Neural cell (in vitro differentiated cells): ENCODE measurements at regions not wholly inside any gene's neighbourhood (a gene's known extent, or its start where the extent isn't known, plus 50 kb on each side); places are given as distances from the start of the nearest gene placed in this dataset.

ENCODE experiments used
- H2AFZ ChIP-seq: fragments of 200-600, 300-800 bp; sonication (generic), shearing (Covaris generic); 2 replicates; pipeline ENCODE4 v1.6.0; 2014; ENCODE audit warnings: low read depth, mild to moderate bottlenecking, antibody characterized with exemption, low read length, moderate library complexity
- H3F3A ChIP-seq: fragments of 200-600 bp; shearing (Covaris generic); 2 replicates; pipeline ENCODE4 v1.6.1; 2016; ENCODE audit warnings: mild to moderate bottlenecking, moderate library complexity, mixed read lengths, antibody characterized with exemption, low read length; ENCODE audit not compliant: insufficient read depth, poor library complexity, severe bottlenecking
- H3K27ac ChIP-seq: fragments of 200-600, 300-800 bp; sonication (generic), shearing (Covaris generic); 2 replicates; pipeline ENCODE4 v1.5.1; 2014; ENCODE audit warnings: mild to moderate bottlenecking, low read length, moderate library complexity
- H3K27me3 ChIP-seq: fragments of 300-800, 200-600 bp; sonication (generic), shearing (Covaris generic); 2 replicates; pipeline ENCODE4 v1.6.0; 2014; ENCODE audit warnings: mild to moderate bottlenecking, low read depth, low read length, moderate library complexity; ENCODE audit not compliant: insufficient read depth
- H3K36me3 ChIP-seq: fragments of 300-800, 200-600 bp; sonication (generic), shearing (Covaris generic); 2 replicates; pipeline ENCODE4 v1.5.1; 2014; ENCODE audit warnings: mild to moderate bottlenecking, antibody characterized with exemption, low read length, moderate library complexity; ENCODE audit not compliant: insufficient read depth
- H3K4me2 ChIP-seq: fragments of 300-800, 200-600 bp; sonication (generic), shearing (Covaris generic); 2 replicates; pipeline ENCODE4 v1.6.0; 2014; ENCODE audit warnings: mild to moderate bottlenecking, low read length
- H3K4me3 ChIP-seq: fragments of 300-800, 200-600 bp; sonication (generic), shearing (Covaris generic); 2 replicates; pipeline ENCODE4 v1.5.1; 2014; ENCODE audit warnings: mild to moderate bottlenecking, low read length, moderate library complexity
- H3K79me2 ChIP-seq: fragments of 200-600 bp; shearing (Covaris generic); replicated peaks from 2 replicates; pipeline ENCODE4 v1.6.0; 2014; ENCODE audit warnings: mild to moderate bottlenecking, low read length, moderate library complexity; ENCODE audit not compliant: insufficient read depth
- H3K9ac ChIP-seq: fragments of 300-800, 200-600 bp; sonication (generic), shearing (Covaris generic); 2 replicates; pipeline ENCODE4 v1.6.1; 2016; ENCODE audit warnings: mild to moderate bottlenecking, low read length, mixed read lengths
- H3K9me2 ChIP-seq: fragments of 200-600 bp; shearing (Covaris generic); 2 replicates; pipeline ENCODE4 v1.6.1; 2016; ENCODE audit warnings: mild to moderate bottlenecking, low read length, mixed read lengths; ENCODE audit not compliant: insufficient read depth
- H3K9me3 ChIP-seq: fragments of 200-600, 300-800 bp; sonication (generic), shearing (Covaris generic); 2 replicates; pipeline ENCODE4 v1.6.1; 2016; ENCODE audit warnings: mild to moderate bottlenecking, mixed run types, low read length, moderate library complexity, mixed read lengths
- H4K20me1 ChIP-seq: fragments of 200-600 bp; shearing (Covaris generic); 2 replicates; pipeline ENCODE4 v1.6.1; 2016; ENCODE audit warnings: mild to moderate bottlenecking, mixed run types; ENCODE audit not compliant: insufficient read depth
- CTCF ChIP-seq: fragments of 450-650 bp; IDR thresholded peaks from 2 replicates; pipeline ENCODE4 v1.5.1; 2014; ENCODE audit warnings: antibody characterized with exemption, mild to moderate bottlenecking, moderate library complexity; ENCODE audit not compliant: poor library complexity, severe bottlenecking
- EP300 ChIP-seq: fragments of 450-650 bp; conservative IDR thresholded peaks from 2 replicates; pipeline ENCODE4 v1.6.1; 2014; ENCODE audit warnings: antibody characterized with exemption, mild to moderate bottlenecking, moderate library complexity; ENCODE audit not compliant: poor library complexity, severe bottlenecking
- EZH2 ChIP-seq: fragments of 200-600, 300-800 bp; shearing (Covaris generic), sonication (generic); IDR thresholded peaks from 2 replicates; pipeline ENCODE4 v1.6.1; 2014; ENCODE audit warnings: antibody characterized with exemption, low read length, borderline replicate concordance, mild to moderate bottlenecking; ENCODE audit not compliant: insufficient read depth, poor library complexity, severe bottlenecking
- MXI1 ChIP-seq: fragments of 450-650 bp; conservative IDR thresholded peaks from 2 replicates; pipeline ENCODE4 v1.6.1; 2014; ENCODE audit warnings: antibody characterized with exemption, mild to moderate bottlenecking; ENCODE audit not compliant: poor library complexity, severe bottlenecking
- POLR2AphosphoS5 ChIP-seq: IDR thresholded peaks from 2 replicates; pipeline ENCODE4 v1.6.1; 2012
- RAD21 ChIP-seq: fragments of 450-650 bp; conservative IDR thresholded peaks from 2 replicates; pipeline ENCODE4 v1.6.1; 2014; ENCODE audit warnings: antibody characterized with exemption, mild to moderate bottlenecking, moderate library complexity
- REST ChIP-seq: IDR thresholded peaks from 2 replicates; pipeline ENCODE4 v1.6.1; 2012; ENCODE audit warnings: borderline replicate concordance
- SMC3 ChIP-seq: fragments of 450-650 bp; conservative IDR thresholded peaks from 2 replicates; pipeline ENCODE4 v1.6.1; 2014; ENCODE audit warnings: antibody characterized with exemption, mild to moderate bottlenecking, moderate library complexity; ENCODE audit not compliant: poor library complexity
- TAF1 ChIP-seq: IDR thresholded peaks from 2 replicates; pipeline ENCODE4 v1.6.1; 2012; ENCODE audit warnings: low read depth

DNA sequence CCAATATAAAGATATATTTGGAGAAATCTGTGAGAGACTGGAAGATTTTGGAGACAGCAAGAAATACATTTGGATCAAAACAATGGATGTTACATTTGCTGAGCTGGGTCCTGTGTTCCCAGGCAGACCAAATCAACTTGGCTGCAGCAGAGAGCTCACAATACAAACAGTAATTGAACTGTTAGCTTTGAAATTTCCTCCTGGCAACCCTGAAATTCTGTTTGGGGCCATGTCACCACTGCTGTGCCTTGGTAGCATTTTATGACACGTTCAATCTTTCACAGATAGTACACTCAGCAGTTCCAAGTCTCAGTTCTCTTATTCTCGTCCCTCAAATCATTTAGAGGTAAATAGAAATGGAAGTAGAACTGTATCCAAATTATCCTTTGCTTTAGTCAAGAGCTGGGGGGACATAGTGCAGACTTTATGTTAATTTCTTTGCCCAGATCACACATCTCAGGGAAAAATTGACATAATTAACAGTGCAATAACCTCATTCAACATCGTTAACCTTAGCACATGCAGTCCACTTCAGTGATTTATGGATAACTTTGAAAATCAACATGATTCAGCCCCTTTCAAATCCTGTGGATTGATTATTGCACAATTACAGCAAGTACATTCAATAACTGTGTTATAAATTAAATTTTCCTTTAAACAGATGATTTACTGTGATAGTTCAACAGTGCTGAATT, 277.4 kb upstream of the MC4R start:
- Histone ChIP-seq H3K9ac (no peak overlapping the region), H3K4me2 (no peak overlapping the region), H3K36me3 (no peaks in the 10 kb centered on the region), H3K9me3 (no peaks in the 10 kb centered on the region), H3K9me2 (no peaks in the 10 kb centered on the region), H3F3A (no peaks in the 10 kb centered on the region), H3K4me3 (no peak overlapping the region), H2AFZ (no peak overlapping the region), H3K27me3 (no peaks in the 10 kb centered on the region), H3K27ac (no peak overlapping the region), H4K20me1 (no peaks in the 10 kb centered on the region), H3K79me2 (no peaks in the 10 kb centered on the region)
- no peak for TF ChIP-seq REST
- no peak for TF ChIP-seq EP300
- TF ChIP-seq EZH2: no peak
- no peak for TF ChIP-seq CTCF
- TF ChIP-seq SMC3: no peak
- TF ChIP-seq POLR2AphosphoS5: no peak
- TF ChIP-seq MXI1: no peak
- no peak for TF ChIP-seq RAD21

GRCh38 chr18:60654298-60654697, 281.7 kb upstream of the MC4R start:
- Histone ChIP-seq H3K27ac (no peak overlapping the region), H3F3A (no peaks in the 10 kb centered on the region), H3K79me2 (no peaks in the 10 kb centered on the region), H3K9me2 (no peaks in the 10 kb centered on the region), H4K20me1 (no peaks in the 10 kb centered on the region), H3K4me2 (no peak overlapping the region), H3K27me3 (no peaks in the 10 kb centered on the region), H3K36me3 (no peaks in the 10 kb centered on the region), H2AFZ (no peak overlapping the region), H3K4me3 (no peak overlapping the region), H3K9ac (no peak overlapping the region), H3K9me3 (no peaks in the 10 kb centered on the region)
- TF ChIP-seq CTCF (no peak), MXI1 (no peak), REST (no peak), EZH2 (no peak), TAF1 (no peak), EP300 (no peak), RAD21 (no peak), SMC3 (no peak), POLR2AphosphoS5 (no peak)
